ENCODE measurements at regions not wholly inside any gene's neighbourhood (a gene's known extent, or its start where the extent isn't known, plus 50 kb on each side); places are given as distances from the start of the nearest gene placed in this dataset.

DNA sequence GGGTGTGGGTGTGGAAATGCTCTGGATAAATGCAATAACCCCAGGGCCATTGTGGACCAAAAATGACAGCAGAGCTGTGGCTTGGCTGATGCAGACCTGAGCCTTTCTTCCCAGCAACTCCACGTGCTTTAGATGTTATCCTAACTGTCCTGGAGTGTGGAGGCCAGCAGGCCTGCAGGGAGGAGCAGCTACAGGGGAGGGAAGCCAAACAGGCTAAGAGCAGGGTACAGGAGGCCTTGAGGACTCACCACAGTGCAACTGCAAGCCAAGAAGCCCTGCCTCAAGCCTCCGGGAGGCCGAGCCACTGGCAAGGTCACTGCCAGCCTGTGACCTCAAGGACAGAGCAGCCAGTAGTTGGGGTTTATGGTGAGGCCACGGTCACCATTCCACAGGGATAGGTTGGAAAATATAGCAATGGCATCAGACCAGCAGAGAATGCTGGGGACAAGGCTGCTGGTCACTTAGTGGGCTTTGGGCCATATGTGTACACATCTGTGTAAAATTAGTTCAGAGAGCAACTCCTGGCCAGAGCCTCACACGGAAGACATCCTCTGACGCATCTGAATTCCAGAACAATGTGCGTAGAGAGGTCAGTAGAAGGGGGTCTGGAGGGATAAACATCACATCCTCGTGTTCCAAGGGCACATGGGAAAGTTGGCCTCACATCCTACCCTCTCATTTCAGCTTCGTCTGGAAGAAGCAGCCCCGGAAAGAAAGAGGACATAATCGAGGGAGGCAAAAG lies 76.2 kb upstream of the UPP2 start:
- H3K4me3 Mint-ChIP-seq (ENCODE audit: low read depth, unreplicated experiment) = no peak overlapping the region
- BruUV-seq (replicated peaks) = no TSS peak
- intact Hi-C loops (cut with micrococcal nuclease; ENCODE audit: unreplicated experiment) = loop anchor here (2.0 kb wide), 1 partner anchor 729 kb away; no protein-coding TSS in a partner anchor

DNA sequence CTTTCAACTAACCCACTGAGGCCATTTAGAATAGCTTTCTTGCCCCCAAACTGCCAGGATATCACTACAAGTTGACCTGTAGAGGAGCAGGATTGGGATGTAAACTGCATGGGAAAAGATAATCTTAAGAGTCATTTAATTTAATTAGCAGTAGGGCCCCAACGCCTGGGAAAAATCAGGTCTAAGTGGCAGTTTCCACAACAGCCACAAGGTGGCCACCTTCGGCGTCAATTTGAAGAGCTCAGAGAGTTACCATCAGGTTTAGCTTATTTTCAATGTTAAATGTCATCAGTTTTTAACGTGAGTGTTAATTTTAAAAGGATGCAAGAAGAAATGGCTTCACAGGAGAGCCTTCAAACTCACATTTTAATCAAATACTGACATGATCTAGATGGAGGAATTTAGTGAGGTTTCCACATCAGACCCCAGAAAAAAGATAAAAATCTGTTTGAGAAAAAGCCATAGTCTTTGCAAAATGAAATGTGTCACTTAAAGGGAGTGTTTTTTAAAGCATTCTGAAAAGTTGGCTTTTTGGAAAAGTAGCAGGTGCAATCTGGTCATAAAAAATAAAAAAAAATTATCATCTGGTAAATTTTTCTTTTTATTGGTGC lies 77.3 kb upstream of the UPP2 start:
- Mint-ChIP-seq H3K27me3 (ENCODE audit: unreplicated experiment) (no peaks in the 10 kb centered on the region), H3K4me1 (ENCODE audit: low read depth, unreplicated experiment) (no peaks in the 10 kb centered on the region), H3K27ac (ENCODE audit: unreplicated experiment) (no peak overlapping the region), H3K4me3 (ENCODE audit: low read depth, unreplicated experiment) (no peak overlapping the region), H3K36me3 (ENCODE audit: insufficient read depth, unreplicated experiment) (no peaks in the 10 kb centered on the region), H3K9me3 (ENCODE audit: low read depth, unreplicated experiment) (peaks cover 4% of the 10 kb centered on the region)
- CTCF ChIA-PET = interaction anchor here (0.6 to 1.9 kb wide), 15 partner anchors 10 to 738 kb away, joined by 3 to 23 read pairs (median 4); partner anchors contain the start of genes CCDC148 and PKP4
- intact Hi-C loops (cut with micrococcal nuclease; ENCODE audit: unreplicated experiment) = loop anchor here (2.0 kb wide), 1 partner anchor 730 kb away; no protein-coding TSS in a partner anchor
- TF ChIP-seq, protein P1, sequence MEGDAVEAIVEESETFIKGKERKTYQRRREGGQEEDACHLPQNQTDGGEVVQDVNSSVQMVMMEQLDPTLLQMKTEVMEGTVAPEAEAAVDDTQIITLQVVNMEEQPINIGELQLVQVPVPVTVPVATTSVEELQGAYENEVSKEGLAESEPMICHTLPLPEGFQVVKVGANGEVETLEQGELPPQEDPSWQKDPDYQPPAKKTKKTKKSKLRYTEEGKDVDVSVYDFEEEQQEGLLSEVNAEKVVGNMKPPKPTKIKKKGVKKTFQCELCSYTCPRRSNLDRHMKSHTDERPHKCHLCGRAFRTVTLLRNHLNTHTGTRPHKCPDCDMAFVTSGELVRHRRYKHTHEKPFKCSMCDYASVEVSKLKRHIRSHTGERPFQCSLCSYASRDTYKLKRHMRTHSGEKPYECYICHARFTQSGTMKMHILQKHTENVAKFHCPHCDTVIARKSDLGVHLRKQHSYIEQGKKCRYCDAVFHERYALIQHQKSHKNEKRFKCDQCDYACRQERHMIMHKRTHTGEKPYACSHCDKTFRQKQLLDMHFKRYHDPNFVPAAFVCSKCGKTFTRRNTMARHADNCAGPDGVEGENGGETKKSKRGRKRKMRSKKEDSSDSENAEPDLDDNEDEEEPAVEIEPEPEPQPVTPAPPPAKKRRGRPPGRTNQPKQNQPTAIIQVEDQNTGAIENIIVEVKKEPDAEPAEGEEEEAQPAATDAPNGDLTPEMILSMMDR (IDR thresholded peaks at IDR 0.05; ENCODE audit: unreplicated experiment) = peak; percentile 64
- no TSS peak for BruUV-seq (replicated peaks)
- DNase-seq = peak; percentile 64

More for the DNA sequence above, 76.2 kb upstream of the UPP2 start:
- TF ChIP-seq, protein P1 (IDR thresholded peaks at IDR 0.05; ENCODE audit: unreplicated experiment) = no peak
- Mint-ChIP-seq H3K27ac (ENCODE audit: unreplicated experiment) (no peak overlapping the region), H3K4me1 (ENCODE audit: low read depth, unreplicated experiment) (no peaks in the 10 kb centered on the region), H3K9me3 (ENCODE audit: low read depth, unreplicated experiment) (peaks cover 4% of the 10 kb centered on the region), H3K36me3 (ENCODE audit: insufficient read depth, unreplicated experiment) (no peaks in the 10 kb centered on the region), H3K27me3 (ENCODE audit: unreplicated experiment) (no peaks in the 10 kb centered on the region)
- DNase-seq = no peak
- CTCF ChIA-PET = interaction anchor here (1.3 kb wide), 1 partner anchor 11 kb away, joined by 4 read pairs; no protein-coding TSS in a partner anchor

DNA sequence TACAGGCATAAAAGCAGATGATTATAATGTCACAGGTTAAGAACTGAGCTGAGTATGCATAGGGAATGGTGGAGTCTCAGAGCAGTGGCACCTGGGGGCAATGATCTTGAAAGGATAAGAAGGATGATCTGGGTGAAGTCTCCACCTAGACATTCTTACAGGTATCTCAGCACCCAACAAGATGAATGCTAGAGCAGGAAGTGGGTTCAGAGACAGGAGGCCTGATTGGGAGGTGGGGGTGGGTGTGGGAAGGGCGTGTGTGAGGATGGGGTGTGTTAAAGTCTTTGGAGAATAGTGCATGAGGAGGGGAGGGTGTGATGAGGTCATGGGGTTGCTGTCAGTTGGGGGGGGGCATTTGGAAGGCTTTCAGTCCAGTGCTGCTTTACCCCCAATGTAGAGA lies 78.8 kb upstream of the UPP2 start:
- no TSS peak for BruUV-seq (replicated peaks)
- Mint-ChIP-seq H3K27ac (ENCODE audit: unreplicated experiment) (no peak overlapping the region), H3K9me3 (ENCODE audit: low read depth, unreplicated experiment) (no peaks in the 10 kb centered on the region), H3K27me3 (ENCODE audit: unreplicated experiment) (no peaks in the 10 kb centered on the region), H3K4me1 (ENCODE audit: low read depth, unreplicated experiment) (no peaks in the 10 kb centered on the region), H3K36me3 (ENCODE audit: insufficient read depth, unreplicated experiment) (no peaks in the 10 kb centered on the region), H3K4me3 (ENCODE audit: low read depth, unreplicated experiment) (no peak overlapping the region)
- DNase-seq = no peak
- TF ChIP-seq, protein P1 (IDR thresholded peaks at IDR 0.05; ENCODE audit: unreplicated experiment) = no peak
- CTCF ChIA-PET = interaction anchor here (0.6 to 1.9 kb wide), 4 partner anchors 14 to 748 kb away, joined by 4 to 23 read pairs (median 6); no protein-coding TSS in a partner anchor
- intact Hi-C loops (cut with micrococcal nuclease; ENCODE audit: unreplicated experiment) = no loop called here

DNA sequence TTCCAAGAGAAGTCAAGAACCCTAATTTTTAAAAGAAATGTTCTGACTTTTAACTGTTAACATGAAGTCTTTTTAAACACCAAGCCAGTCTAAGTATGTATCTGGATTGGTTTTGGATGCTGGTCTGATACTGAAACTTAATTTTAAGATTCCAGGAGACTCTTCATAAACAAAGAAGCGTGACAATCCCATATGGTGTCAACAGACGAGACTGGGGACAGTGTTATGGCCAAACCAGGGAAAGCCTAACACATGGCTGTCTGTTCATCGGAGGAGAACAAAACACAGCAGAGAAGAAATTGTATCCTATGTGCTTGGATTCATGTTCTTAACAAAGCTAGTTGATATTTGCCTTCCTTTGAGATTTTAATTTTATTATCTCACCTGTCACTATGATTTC lies 80.5 kb upstream of the UPP2 start:
- Mint-ChIP-seq H3K36me3 (ENCODE audit: insufficient read depth, unreplicated experiment) (no peaks in the 10 kb centered on the region), H3K4me1 (ENCODE audit: low read depth, unreplicated experiment) (no peaks in the 10 kb centered on the region), H3K4me3 (ENCODE audit: low read depth, unreplicated experiment) (no peak overlapping the region), H3K9me3 (ENCODE audit: low read depth, unreplicated experiment) (no peaks in the 10 kb centered on the region), H3K27me3 (ENCODE audit: unreplicated experiment) (no peaks in the 10 kb centered on the region), H3K27ac (ENCODE audit: unreplicated experiment) (no peak overlapping the region)
- BruUV-seq (replicated peaks) = no TSS peak
- no peak for DNase-seq
- TF ChIP-seq, protein P1 (IDR thresholded peaks at IDR 0.05; ENCODE audit: unreplicated experiment) = no peak
- CTCF ChIA-PET = no interaction called here
- intact Hi-C loops (cut with micrococcal nuclease; ENCODE audit: unreplicated experiment) = no loop called here
